ENCODE measurements at regions not wholly inside any gene's neighbourhood (a gene's known extent, or its start where the extent isn't known, plus 50 kb on each side); places are given as distances from the start of the nearest gene placed in this dataset.

GRCh38 chr3:96361241-96361640 is 453.2 kb upstream of the EPHA6 start:
- DNase-seq (no peak), ATAC-seq (ENCODE audit: poor library complexity) (no peak)
- Histone ChIP-seq H3K9me3 (ENCODE audit: control insufficient read depth in 1 of 2, insufficient read depth in 1 of 2, low read length in 2 of 2) (peaks cover 0 to 7% of the 10 kb centered on the region in 2 experiments), H3K36me3 (ENCODE audit: insufficient read depth, low read length) (no peaks in the 10 kb centered on the region), H3K4me3 (ENCODE audit: low read length) (no peak overlapping the region), H3K27me3 (ENCODE audit: control insufficient read depth in 1 of 2, insufficient read depth in 2 of 2, low read length in 2 of 2) (no peaks in the 10 kb centered on the region), H3K4me1 (ENCODE audit: insufficient read depth, low read length) (no peaks in the 10 kb centered on the region), H3K27ac (ENCODE audit: low read depth in 1 of 2, low read length in 2 of 2) (no peak overlapping the region)
- ChIA-PET CTCF (no interaction called here), POLR2A (no interaction called here)
- no peaks in the 10 kb centered on the region for H3K36me3 Mint-ChIP-seq (ENCODE audit: low read depth)
- H3K27me3 Mint-ChIP-seq = no peaks in the 10 kb centered on the region
- no peak overlapping the region for H3K27ac Mint-ChIP-seq
- no peak for TF ChIP-seq CTCF (IDR thresholded peaks at IDR 0.05)
- intact Hi-C loops (cut with DNase I, micrococcal nuclease) = loop anchor here in 1 of 2 experiments (5.0 kb wide), 1 partner anchor 1164 kb away; no protein-coding TSS in a partner anchor
- H3K4me3 Mint-ChIP-seq = no peak overlapping the region
- H3K4me1 Mint-ChIP-seq (ENCODE audit: low read depth) = no peaks in the 10 kb centered on the region
- H3K9me3 Mint-ChIP-seq = peaks cover 18% of the 10 kb centered on the region

GRCh38 chr3:96370637-96371036 is 443.8 kb upstream of the EPHA6 start:
- POLR2A ChIA-PET = no interaction called here
- ATAC-seq (ENCODE audit: poor library complexity) (no peak), DNase-seq (no peak)
- Histone ChIP-seq H3K36me3 (ENCODE audit: insufficient read depth, low read length) (no peaks in the 10 kb centered on the region), H3K4me3 (ENCODE audit: low read length) (no peak overlapping the region), H3K9me3 (ENCODE audit: control insufficient read depth in 1 of 2, insufficient read depth in 1 of 2, low read length in 2 of 2) (no peaks in the 10 kb centered on the region), H3K27ac (ENCODE audit: low read depth in 1 of 2, low read length in 2 of 2) (no peak overlapping the region), H3K4me1 (ENCODE audit: insufficient read depth, low read length) (no peaks in the 10 kb centered on the region), H3K27me3 (ENCODE audit: control insufficient read depth in 1 of 2, insufficient read depth in 2 of 2, low read length in 2 of 2) (no peaks in the 10 kb centered on the region)
- Mint-ChIP-seq H3K4me3 (no peak overlapping the region), H3K27me3 (no peaks in the 10 kb centered on the region), H3K4me1 (ENCODE audit: low read depth) (no peaks in the 10 kb centered on the region), H3K36me3 (ENCODE audit: low read depth) (no peaks in the 10 kb centered on the region), H3K9me3 (peaks cover 21% of the 10 kb centered on the region), H3K27ac (no peak overlapping the region)
- TF ChIP-seq CTCF (IDR thresholded peaks at IDR 0.05) = no peak
- CTCF ChIA-PET = no interaction called here
- intact Hi-C loops (cut with DNase I, micrococcal nuclease) = no loop called here

GRCh38 chr3:96410006-96410730 is 404.2 kb upstream of the EPHA6 start:
- ChIA-PET POLR2A (no interaction called here), CTCF (no interaction called here)
- Histone ChIP-seq H3K27me3 (ENCODE audit: control insufficient read depth in 1 of 2, insufficient read depth in 2 of 2, low read length in 2 of 2) (no peaks in the 10 kb centered on the region), H3K27ac (ENCODE audit: low read depth in 1 of 2, low read length in 2 of 2) (no peak overlapping the region), H3K4me3 (ENCODE audit: low read length) (no peak overlapping the region), H3K36me3 (ENCODE audit: insufficient read depth, low read length) (no peaks in the 10 kb centered on the region), H3K4me1 (ENCODE audit: insufficient read depth, low read length) (no peaks in the 10 kb centered on the region), H3K9me3 (ENCODE audit: control insufficient read depth in 1 of 2, insufficient read depth in 1 of 2, low read length in 2 of 2) (peaks cover 0 to 4% of the 10 kb centered on the region in 2 experiments)
- DNase-seq (no peak), ATAC-seq (ENCODE audit: poor library complexity) (no peak)
- intact Hi-C loops (cut with DNase I, micrococcal nuclease) = no loop called here
- no peaks in the 10 kb centered on the region for H3K36me3 Mint-ChIP-seq (ENCODE audit: low read depth)
- TF ChIP-seq CTCF (IDR thresholded peaks at IDR 0.05) = no peak
- H3K9me3 Mint-ChIP-seq = peaks cover 21% of the 10 kb centered on the region
- no peaks in the 10 kb centered on the region for H3K4me1 Mint-ChIP-seq (ENCODE audit: low read depth)
- no peak overlapping the region for H3K27ac Mint-ChIP-seq
- no peak overlapping the region for H3K4me3 Mint-ChIP-seq
- H3K27me3 Mint-ChIP-seq = no peaks in the 10 kb centered on the region

Measured in CD4-positive, alpha-beta T cell (primary cell).